Omental fat pad (tissue), 3 donors: ENCODE measurements at regions not wholly inside any gene's neighbourhood (a gene's known extent, or its start where the extent isn't known, plus 50 kb on each side); places are given as distances from the start of the nearest gene placed in this dataset.

Source experiments
- ATAC-seq: fragments of 150-250 bp; one replicate; pipeline ENCODE4 v1.9.1; 2016; ENCODE audit warnings: mild to moderate bottlenecking, moderate library complexity; ENCODE audit not compliant: low FRiP score
- DNase-seq: peaks from one replicate; pipeline ENCODE4 v3.0.0-alpha.2; 2019; ENCODE audit warnings: low spot score
- CTCF ChIP-seq, 3 donors: fragments of 450-650 bp; IDR thresholded peaks; one replicate each; pipeline ENCODE4 v1.5.1; 2016 to 2017; ENCODE audit warnings: antibody characterized with exemption in 3 of 3, mild to moderate bottlenecking in 3 of 3, moderate library complexity in 2 of 3

DNA sequence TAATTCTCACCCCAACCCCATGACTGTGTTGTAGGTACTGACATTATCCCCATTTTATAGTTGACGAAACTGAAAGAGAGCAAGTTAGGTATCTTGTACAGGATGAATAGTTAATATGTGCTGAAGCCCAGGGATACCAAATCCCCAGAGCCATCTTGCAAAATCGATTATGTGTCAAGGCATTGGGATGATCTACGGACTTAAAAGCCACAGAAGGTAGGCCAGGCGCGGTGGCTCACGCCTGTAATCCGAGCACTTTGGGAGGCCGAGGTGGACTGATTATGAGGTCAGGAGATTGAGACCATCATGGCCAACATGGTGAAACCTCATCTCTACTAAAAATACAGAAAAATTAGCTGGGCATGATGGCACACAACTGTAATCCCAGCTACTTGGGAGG is 242.4 kb upstream of the RHOBTB1 start:
- DNase-seq (no peak), ATAC-seq (no peak)
- TF ChIP-seq CTCF (IDR thresholded peaks at IDR 0.05), result no peak

- DNase-seq (no peak), ATAC-seq (no peak)
- TF ChIP-seq CTCF (IDR thresholded peaks at IDR 0.05), result no peak
Observed at GRCh38 chr10:61184429-61184828, 240.4 kb upstream of the RHOBTB1 start.

DNA sequence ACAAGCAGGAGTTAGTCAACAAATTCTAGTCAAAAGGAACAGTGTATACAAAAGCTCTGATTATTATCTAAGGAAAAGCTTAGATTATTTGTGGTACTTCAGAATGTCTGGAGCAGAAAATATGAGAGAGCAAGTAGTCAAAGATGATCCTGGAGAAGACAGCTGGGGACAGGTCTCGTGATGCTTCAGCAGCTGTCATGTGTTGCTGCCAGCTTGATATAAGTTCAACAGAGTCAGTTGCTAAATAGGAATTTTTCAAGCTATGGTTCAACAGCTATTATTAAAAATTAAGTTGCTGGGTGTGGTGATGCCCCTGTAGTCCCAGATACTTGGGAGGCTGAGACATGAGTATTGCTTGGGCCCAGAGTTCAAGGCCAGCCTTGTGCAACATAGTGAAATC is 240.0 kb upstream of the RHOBTB1 start:
- ATAC-seq (no peak), DNase-seq (no peak)
- TF ChIP-seq CTCF (IDR thresholded peaks at IDR 0.05), result no peak

DNA sequence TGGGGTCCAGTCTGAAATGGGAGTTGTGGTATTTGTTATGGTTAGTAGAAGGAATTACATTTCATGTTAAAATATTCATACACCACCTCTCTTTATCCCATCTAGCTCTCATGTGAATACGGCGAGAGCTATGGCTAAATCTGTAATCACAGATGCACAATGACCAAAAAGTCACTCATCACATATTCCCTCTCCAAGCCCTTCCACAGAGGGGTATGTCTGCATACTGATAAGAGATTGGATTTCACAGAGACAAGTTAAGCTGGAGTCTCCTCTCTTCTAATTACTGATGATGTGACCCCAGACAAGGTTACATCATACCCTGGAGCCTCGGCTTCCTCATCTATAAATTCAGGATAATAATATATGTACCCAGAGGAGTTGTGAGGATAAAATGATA is 237.8 kb upstream of the RHOBTB1 start:
- ATAC-seq, result no peak
- TF ChIP-seq CTCF (IDR thresholded peaks at IDR 0.05), result no peak

GRCh38 chr10:61179771-61180170 is 235.8 kb upstream of the RHOBTB1 start:
- no peak for TF ChIP-seq CTCF (IDR thresholded peaks at IDR 0.05)
- ATAC-seq, result no peak

More for the DNA sequence above, 237.8 kb upstream of the RHOBTB1 start:
- DNase-seq, result no peak

GRCh38 chr10:61176424-61176823 is 232.4 kb upstream of the RHOBTB1 start:
- TF ChIP-seq CTCF (IDR thresholded peaks at IDR 0.05), result no peak
- ATAC-seq (no peak), DNase-seq (no peak)

More at GRCh38 chr10:61179771-61180170, 235.8 kb upstream of the RHOBTB1 start:
- DNase-seq, result no peak

GRCh38 chr10:61175316-61175715 is 231.3 kb upstream of the RHOBTB1 start:
- no peak for ATAC-seq
- no peak for TF ChIP-seq CTCF (IDR thresholded peaks at IDR 0.05)
- DNase-seq, result no peak
